ENCODE measurements at regions not wholly inside any gene's neighbourhood (a gene's known extent, or its start where the extent isn't known, plus 50 kb on each side); places are given as distances from the start of the nearest gene placed in this dataset.

DNA sequence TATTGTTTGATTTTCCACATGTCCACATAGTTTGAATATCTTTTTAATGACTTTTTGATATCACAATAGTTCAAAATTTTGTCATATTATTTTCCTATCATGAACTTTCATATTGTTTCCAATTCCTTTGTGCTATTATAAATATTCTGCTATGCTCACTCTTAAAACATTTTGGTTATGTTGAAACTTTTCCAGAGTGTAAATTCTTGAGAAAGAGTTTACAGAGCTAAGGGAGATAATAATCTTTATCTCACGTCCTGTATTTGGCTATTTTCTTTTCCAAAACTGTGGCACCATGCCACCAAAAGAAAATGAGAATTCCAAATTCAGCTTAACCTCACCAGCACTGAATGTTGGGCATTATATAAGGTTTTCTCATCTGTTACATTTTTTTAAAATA, 210.9 kb downstream of the TFAP2B start:
- TF ChIP-seq POLR2AphosphoS5 (IDR thresholded peaks at IDR 0.05), result no peak
- TF ChIP-seq, protein P1, sequence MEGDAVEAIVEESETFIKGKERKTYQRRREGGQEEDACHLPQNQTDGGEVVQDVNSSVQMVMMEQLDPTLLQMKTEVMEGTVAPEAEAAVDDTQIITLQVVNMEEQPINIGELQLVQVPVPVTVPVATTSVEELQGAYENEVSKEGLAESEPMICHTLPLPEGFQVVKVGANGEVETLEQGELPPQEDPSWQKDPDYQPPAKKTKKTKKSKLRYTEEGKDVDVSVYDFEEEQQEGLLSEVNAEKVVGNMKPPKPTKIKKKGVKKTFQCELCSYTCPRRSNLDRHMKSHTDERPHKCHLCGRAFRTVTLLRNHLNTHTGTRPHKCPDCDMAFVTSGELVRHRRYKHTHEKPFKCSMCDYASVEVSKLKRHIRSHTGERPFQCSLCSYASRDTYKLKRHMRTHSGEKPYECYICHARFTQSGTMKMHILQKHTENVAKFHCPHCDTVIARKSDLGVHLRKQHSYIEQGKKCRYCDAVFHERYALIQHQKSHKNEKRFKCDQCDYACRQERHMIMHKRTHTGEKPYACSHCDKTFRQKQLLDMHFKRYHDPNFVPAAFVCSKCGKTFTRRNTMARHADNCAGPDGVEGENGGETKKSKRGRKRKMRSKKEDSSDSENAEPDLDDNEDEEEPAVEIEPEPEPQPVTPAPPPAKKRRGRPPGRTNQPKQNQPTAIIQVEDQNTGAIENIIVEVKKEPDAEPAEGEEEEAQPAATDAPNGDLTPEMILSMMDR (IDR thresholded peaks at IDR 0.05; ENCODE audit: poor library complexity, severe bottlenecking), result no peak
- no peak for TF ChIP-seq SMC3 (conservative IDR thresholded peaks at IDR 0.05; ENCODE audit: poor library complexity)

Measured in neural cell (in vitro differentiated cells).